ENCODE measurements at regions not wholly inside any gene's neighbourhood (a gene's known extent, or its start where the extent isn't known, plus 50 kb on each side); places are given as distances from the start of the nearest gene placed in this dataset.

DNA sequence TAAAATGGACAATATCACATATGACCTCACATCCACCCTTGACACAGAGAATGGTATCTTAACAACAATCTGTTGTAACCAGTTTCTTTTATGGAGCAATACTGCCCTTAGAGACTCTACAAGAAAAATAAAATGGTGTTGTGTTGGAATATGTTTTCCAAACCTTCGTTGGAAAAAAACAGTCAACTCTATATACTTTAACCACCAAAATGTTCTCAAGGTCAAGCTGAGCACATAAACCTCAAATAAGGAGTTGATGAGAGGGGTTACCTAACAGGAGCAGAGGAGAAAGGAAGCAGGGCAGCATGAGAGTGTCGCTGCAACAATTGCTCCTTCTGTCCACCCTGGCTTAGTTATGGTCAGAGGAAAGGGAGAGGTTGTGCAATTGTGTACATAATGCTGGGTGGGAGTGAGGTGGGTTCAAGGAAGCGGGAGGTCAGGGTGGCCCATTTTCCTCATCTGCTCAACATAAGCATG lies 179.2 kb upstream of the BMP4 start:
- TF ChIP-seq MAZ (IDR thresholded peaks at IDR 0.05; ENCODE audit: borderline replicate concordance, low read depth, low read length) (no peak), SMC3 (IDR thresholded peaks at IDR 0.05; ENCODE audit: low read depth, low read length) (no peak)
- TF ChIP-seq, protein P1, sequence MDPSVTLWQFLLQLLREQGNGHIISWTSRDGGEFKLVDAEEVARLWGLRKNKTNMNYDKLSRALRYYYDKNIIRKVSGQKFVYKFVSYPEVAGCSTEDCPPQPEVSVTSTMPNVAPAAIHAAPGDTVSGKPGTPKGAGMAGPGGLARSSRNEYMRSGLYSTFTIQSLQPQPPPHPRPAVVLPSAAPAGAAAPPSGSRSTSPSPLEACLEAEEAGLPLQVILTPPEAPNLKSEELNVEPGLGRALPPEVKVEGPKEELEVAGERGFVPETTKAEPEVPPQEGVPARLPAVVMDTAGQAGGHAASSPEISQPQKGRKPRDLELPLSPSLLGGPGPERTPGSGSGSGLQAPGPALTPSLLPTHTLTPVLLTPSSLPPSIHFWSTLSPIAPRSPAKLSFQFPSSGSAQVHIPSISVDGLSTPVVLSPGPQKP (IDR thresholded peaks at IDR 0.05; ENCODE audit: borderline replicate concordance, low read depth, low read length): no peak
- in situ Hi-C loops (cut with MboI; ENCODE audit: low sequenced_read_pairs) (no loop called here), intact Hi-C loops (cut with micrococcal nuclease) (no loop called here), dilution Hi-C loops (cut with HindIII; ENCODE audit: low sequenced_read_pairs, unreplicated experiment) (no loop called here)
- no peak overlapping the region for H2BK120ac ChIP-seq (ENCODE audit: low read depth, low read length)
- no peaks in the 10 kb centered on the region for H3K9me3 ChIP-seq (ENCODE audit: control insufficient read depth, insufficient read depth, low read length)
- DNase-seq: no peak
- no peak overlapping the region for H4K8ac ChIP-seq (ENCODE audit: low read depth in 2 of 2, low read length in 2 of 2)
- H3K14ac ChIP-seq (replicated peaks; ENCODE audit: low read depth, low read length): no peak overlapping the region
- BruUV-seq (replicated peaks): no TSS peak
- H3K27me3 ChIP-seq (ENCODE audit: control insufficient read depth, insufficient read depth, low read length): no peaks in the 10 kb centered on the region; the same call in 1 of the 2 replicates
- no peak overlapping the region for H3K18ac ChIP-seq (ENCODE audit: low read depth, low read length)
- no peak overlapping the region for H3K4ac ChIP-seq (ENCODE audit: low read depth, low read length)
- H3K9ac ChIP-seq (ENCODE audit: low read depth, low read length): no peak overlapping the region
- H3K4me1 ChIP-seq (ENCODE audit: control insufficient read depth, insufficient read depth, low read length): peaks cover 2% of the 10 kb centered on the region; the same call in 1 of the 2 replicates
- H2AK5ac ChIP-seq (ENCODE audit: low read depth, low read length): no peak overlapping the region
- H4K5ac ChIP-seq (ENCODE audit: low read depth, low read length): no peak overlapping the region
- CTCF ChIA-PET: no interaction called here
- H4K20me1 ChIP-seq (ENCODE audit: insufficient read depth, low read length): no peaks in the 10 kb centered on the region
- H2AK9ac ChIP-seq (replicated peaks; ENCODE audit: low read depth, low read length, poor library complexity): no peak overlapping the region
- WGBS, 2 experiments (ENCODE audit: extremely low coverage in 2 of 2, insufficient read length in 1 of 2): no CpG with 5 or more reads among the region's 3 CpGs
- POLR2A ChIA-PET (ENCODE audit: unreplicated experiment): no interaction called here
- H3K56ac ChIP-seq (ENCODE audit: extremely low read depth, insufficient read depth, low read length): no peak overlapping the region
- no peaks in the 10 kb centered on the region for H3K36me3 ChIP-seq (ENCODE audit: control insufficient read depth, insufficient read depth, low read length)
- no peak overlapping the region for H3K27ac ChIP-seq (ENCODE audit: insufficient read depth, low read length)
- H2BK15ac ChIP-seq (ENCODE audit: low read depth, low read length): no peak overlapping the region
- no peak overlapping the region for H3K4me2 ChIP-seq (ENCODE audit: low read depth, low read length)
- ATAC-seq (ENCODE audit: low read depth): no peak
- no peak overlapping the region for H2AFZ ChIP-seq (replicated peaks; ENCODE audit: low read length, poor library complexity)
- H2BK20ac ChIP-seq (ENCODE audit: low read depth, low read length): no peak overlapping the region
- H3K23ac ChIP-seq (ENCODE audit: low read depth, low read length): no peak overlapping the region
- H2BK5ac ChIP-seq (ENCODE audit: low read depth, low read length, poor library complexity, severe bottlenecking): no peak overlapping the region
- H3K9me1 ChIP-seq (ENCODE audit: insufficient read depth, low read length): no peaks in the 10 kb centered on the region
- H3K79me1 ChIP-seq (ENCODE audit: low read depth in 1 of 2, low read length in 2 of 2): no peaks in the 10 kb centered on the region
- H4K91ac ChIP-seq (ENCODE audit: insufficient read depth, low read depth, low read length): no peak overlapping the region
- H3K4me3 ChIP-seq (ENCODE audit: insufficient read depth, low read depth, low read length): no peak overlapping the region
